HG03378 (cell line): ENCODE measurements at regions not wholly inside any gene's neighbourhood (a gene's known extent, or its start where the extent isn't known, plus 50 kb on each side); places are given as distances from the start of the nearest gene placed in this dataset.
"Not testable (repeated sequence)": the region's sequence is repeated elsewhere in the genome, so short reads cannot be mapped to it uniquely, and the experiment has no call there.

Source experiments
- ATAC-seq: cut with Tn5 transposase; IDR thresholded peaks from one replicate; pipeline ENCODE4 v1.9.1; 2021; ENCODE audit warnings: mild to moderate bottlenecking, moderate library complexity; ENCODE audit not compliant: unreplicated experiment

GRCh38 chr20:41733151-41733550 lies 115.0 kb upstream of the CHD6 start:
- no peak for ATAC-seq

GRCh38 chr20:41731198-41731597 lies 113.0 kb upstream of the CHD6 start:
- ATAC-seq = not testable (repeated sequence)

- ATAC-seq = not testable (repeated sequence)
These were observed 109.5 kb upstream of the CHD6 start for GRCh38 chr20:41727681-41728080.

- no peak for ATAC-seq
These were observed 108.5 kb upstream of the CHD6 start for GRCh38 chr20:41726727-41727126.

- ATAC-seq = no peak
These were observed 101.0 kb upstream of the CHD6 start for GRCh38 chr20:41719151-41719550.

- ATAC-seq = no peak
These were observed 99.3 kb upstream of the CHD6 start for GRCh38 chr20:41717483-41717882.

- no peak for ATAC-seq
These were observed 98.7 kb upstream of the CHD6 start for GRCh38 chr20:41716911-41717310.

- no peak for ATAC-seq
These were observed 98.3 kb upstream of the CHD6 start for GRCh38 chr20:41716436-41716835.

GRCh38 chr20:41715526-41715925 lies 97.3 kb upstream of the CHD6 start:
- no peak for ATAC-seq

GRCh38 chr20:41714030-41714429 lies 95.9 kb upstream of the CHD6 start:
- no peak for ATAC-seq

- ATAC-seq = no peak
These were observed 86.7 kb upstream of the CHD6 start for GRCh38 chr20:41704896-41705295.

- ATAC-seq = no peak
These were observed 84.5 kb upstream of the CHD6 start for GRCh38 chr20:41702647-41703046.

- ATAC-seq = no peak
These were observed 83.6 kb upstream of the CHD6 start for GRCh38 chr20:41701588-41702348.

- not testable (repeated sequence) for ATAC-seq
These were observed 81.5 kb upstream of the CHD6 start for GRCh38 chr20:41699673-41700072.

- ATAC-seq = no peak
These were observed 79.8 kb upstream of the CHD6 start for GRCh38 chr20:41697861-41698559.

GRCh38 chr20:41696428-41696827 lies 78.3 kb upstream of the CHD6 start:
- no peak for ATAC-seq

GRCh38 chr20:41694796-41695195 lies 76.6 kb upstream of the CHD6 start:
- no peak for ATAC-seq

GRCh38 chr20:41693136-41693979 lies 75.2 kb upstream of the CHD6 start:
- peak; percentile 87 for ATAC-seq

GRCh38 chr20:41692479-41693135 lies 74.4 kb upstream of the CHD6 start:
- peak; percentile 38 for ATAC-seq

GRCh38 chr20:41691443-41691842 lies 73.3 kb upstream of the CHD6 start:
- no peak for ATAC-seq

GRCh38 chr20:41690702-41691101 lies 72.5 kb upstream of the CHD6 start:
- ATAC-seq = no peak
